ENCODE measurements at regions not wholly inside any gene's neighbourhood (a gene's known extent, or its start where the extent isn't known, plus 50 kb on each side); places are given as distances from the start of the nearest gene placed in this dataset.

GRCh38 chr11:25779033-25779432 lies 552.9 kb upstream of the ANO3 start:
- no peaks in the 10 kb centered on the region for H4K20me1 ChIP-seq (ENCODE audit: insufficient read depth)
- H3K4me3 ChIP-seq (replicated peaks in 1 of 2; ENCODE audit: low read depth in 1 of 2, low read length in 2 of 2): no peak overlapping the region
- no peaks in the 10 kb centered on the region for H3K9me2 ChIP-seq (ENCODE audit: insufficient read depth)
- no TSS peak for BruUV-seq (replicated peaks)
- ATAC-seq (no peak), DNase-seq (ENCODE audit: low read depth, low spot score) (no peak)
- no peak overlapping the region for H3K4me2 ChIP-seq (ENCODE audit: low read length)
- H3K4me1 ChIP-seq (ENCODE audit: control insufficient read depth in 1 of 2, insufficient read depth in 2 of 2, low read length in 2 of 2): no peaks in the 10 kb centered on the region
- RAD21 ChIA-PET (ENCODE audit: low non-redundant PET in 1 of 2, low total read pairs in 2 of 2, uncharacterized antibody in 2 of 2, unreplicated experiment in 2 of 2): no interaction called here
- TF ChIP-seq EZH2 (IDR thresholded peaks at IDR 0.05) (no peak), TCF7L2 (IDR thresholded peaks at IDR 0.05; ENCODE audit: borderline replicate concordance, extremely low read depth, insufficient read depth, insufficient read length) (no peak), MAX (IDR thresholded peaks at IDR 0.05) (no peak), SIN3A (IDR thresholded peaks at IDR 0.05; ENCODE audit: low read depth) (no peak), EGR1 (IDR thresholded peaks at IDR 0.05; ENCODE audit: low read depth) (no peak), YY1 (IDR thresholded peaks at IDR 0.05; ENCODE audit: extremely low read depth, insufficient replicate concordance, low read depth, low read length) (no peak), FOSL1 (IDR thresholded peaks at IDR 0.05; ENCODE audit: low read depth) (no peak), REST (IDR thresholded peaks at IDR 0.05; ENCODE audit: low read depth) (no peak), SRF (IDR thresholded peaks at IDR 0.05; ENCODE audit: low read depth) (no peak), CTCF (IDR thresholded peaks at IDR 0.05 in 2 of 3, conservative IDR thresholded peaks at IDR 0.05 in 1 of 3; ENCODE audit: borderline replicate concordance in 1 of 3, insufficient read depth in 1 of 3, low read depth in 2 of 3, low read length in 2 of 3) (no peak), JUND (IDR thresholded peaks at IDR 0.05) (no peak), RAD21 (IDR thresholded peaks at IDR 0.05; ENCODE audit: low read depth) (no peak), CEBPB (IDR thresholded peaks at IDR 0.05; ENCODE audit: low read depth) (no peak), ZFX (IDR thresholded peaks at IDR 0.05) (no peak), POLR2AphosphoS5 (IDR thresholded peaks at IDR 0.05; ENCODE audit: low read depth, low read length) (no peak)
- TF ChIP-seq, protein P1, sequence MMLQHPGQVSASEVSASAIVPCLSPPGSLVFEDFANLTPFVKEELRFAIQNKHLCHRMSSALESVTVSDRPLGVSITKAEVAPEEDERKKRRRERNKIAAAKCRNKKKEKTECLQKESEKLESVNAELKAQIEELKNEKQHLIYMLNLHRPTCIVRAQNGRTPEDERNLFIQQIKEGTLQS (IDR thresholded peaks at IDR 0.05): no peak
- CTCF ChIA-PET: no interaction called here
- no peak overlapping the region for H2AFZ ChIP-seq (ENCODE audit: low read depth, low read length, poor library complexity, severe bottlenecking)
- H3K79me2 ChIP-seq (ENCODE audit: insufficient read depth, low read length): no peaks in the 10 kb centered on the region
- POLR2A ChIA-PET: no interaction called here
- H3K9ac ChIP-seq (ENCODE audit: low read length): no peak overlapping the region
- H3K27me3 ChIP-seq (ENCODE audit: insufficient read depth, low read length): no peaks in the 10 kb centered on the region
- H3K9me3 ChIP-seq (ENCODE audit: control insufficient read depth in 1 of 2, insufficient read depth in 1 of 2, low read depth in 1 of 2, low read length in 2 of 2): peaks cover 12 to 15% of the 10 kb centered on the region in 2 experiments; a peak in 3 of 4 replicates
- no peak overlapping the region for H3K27ac ChIP-seq (ENCODE audit: low read depth, low read length)
- H3K36me3 ChIP-seq (ENCODE audit: control insufficient read depth in 1 of 2, insufficient read depth in 2 of 2, low read length in 2 of 2): no peaks in the 10 kb centered on the region
- intact Hi-C loops (cut with micrococcal nuclease): no loop called here

All from HCT116 (cell line).